Upper lobe of left lung (tissue), 6 donors: ENCODE measurements at regions not wholly inside any gene's neighbourhood (a gene's known extent, or its start where the extent isn't known, plus 50 kb on each side); places are given as distances from the start of the nearest gene placed in this dataset.

Source experiments
- ATAC-seq, 2 donors: fragments of 200-7000 bp; cut with Tn5 transposase; one replicate each; pipeline ENCODE4 v1.9.1; 2022; ENCODE audit warnings: mild to moderate bottlenecking in 2 of 2, moderate library complexity in 2 of 2; ENCODE audit not compliant: low FRiP score in 2 of 2
- DNase-seq, 2 donors: peaks; one replicate each; pipeline ENCODE4 v3.0.0-alpha.2; 2019 to 2020
- H3K27ac ChIP-seq, 4 donors: fragments of 200-600 bp; sonication (generic); one replicate each; pipeline ENCODE4 v1.5.1; 2016 to 2019
- H3K27me3 ChIP-seq, 4 donors: fragments of 200-600 bp; sonication (generic); one replicate each; pipeline ENCODE4 v1.5.1; 2017 to 2019
- H3K36me3 ChIP-seq, 4 donors: fragments of 200-600 bp; sonication (generic); one replicate each; pipeline ENCODE4 v1.5.1; 2016 to 2019
- H3K4me1 ChIP-seq, 4 donors: fragments of 200-600 bp; sonication (generic); one replicate each; pipeline ENCODE4 v1.5.1; 2018 to 2019
- H3K4me3 ChIP-seq, 4 donors: fragments of 200-600 bp; sonication (generic); one replicate each; pipeline ENCODE4 v1.5.1; 2017 to 2019; ENCODE audit warnings: mild to moderate bottlenecking in 2 of 4, moderate library complexity in 1 of 4
- H3K9me3 ChIP-seq, 4 donors: fragments of 200-600 bp; sonication (generic); one replicate each; pipeline ENCODE4 v1.5.1; 2018 to 2019
- EP300 ChIP-seq, 4 donors: sonication (generic); formaldehyde crosslinking; IDR thresholded peaks; one replicate each; pipeline ENCODE4 v1.5.1; 2017; ENCODE audit warnings: antibody characterized with exemption in 4 of 4, control low read depth in 2 of 4
- POLR2A ChIP-seq, 4 donors: fragments of 450-650 bp; IDR thresholded peaks; one replicate each; pipeline ENCODE4 v1.5.1; 2016 to 2017; ENCODE audit warnings: antibody characterized with exemption in 4 of 4, mild to moderate bottlenecking in 2 of 4
- POLR2AphosphoS5 ChIP-seq, 2 donors: sonication (generic); formaldehyde crosslinking; IDR thresholded peaks; one replicate each; pipeline ENCODE4 v1.5.1; 2017; ENCODE audit warnings: antibody characterized with exemption in 2 of 2
- WGBS, 2 donors: methylation state at CpG; one replicate each; pipeline ENCODE4 v1.1.5; 2017 to 2018; 5-methylcytosine and 5-hydroxymethylcytosine counted together
- TF ChIP-seq, protein P1 (sequence below), 6 experiments: fragments of 450-650 bp in 4 of 6; fragments of 200-600 bp in 2 of 6; sonication (generic) in 2 of 6; IDR thresholded peaks; one replicate each; pipeline ENCODE4 v1.5.1; 2016 to 2019; ENCODE audit warnings: antibody characterized with exemption in 6 of 6
- donor health status: DM: no; HTN: no; CAD: no; lungs with moderate emphysema.
- donor health status: DM: no; HTN: yes; CAD: no; lungs with severe emphysema.

DNA sequence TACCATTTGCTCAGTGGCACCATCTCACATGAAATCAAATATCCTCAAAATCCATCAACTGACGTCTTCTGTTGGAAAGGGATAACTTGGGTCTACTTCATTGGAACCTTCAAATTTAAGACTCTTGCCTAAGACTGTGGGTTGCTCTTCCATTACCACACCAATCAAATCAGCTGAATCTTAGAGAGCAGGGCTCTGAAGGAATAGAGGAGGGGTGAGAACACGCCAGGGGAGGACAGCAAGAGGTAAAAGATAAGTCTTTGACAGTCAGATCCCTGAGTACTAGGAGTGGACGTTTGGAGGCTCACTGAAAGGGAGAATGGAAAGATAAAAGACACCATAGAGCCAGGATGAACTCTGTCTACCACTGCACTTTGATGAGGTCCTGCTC, 107.5 kb downstream of the CCDC71L start:
- DNase-seq: no peak

DNA sequence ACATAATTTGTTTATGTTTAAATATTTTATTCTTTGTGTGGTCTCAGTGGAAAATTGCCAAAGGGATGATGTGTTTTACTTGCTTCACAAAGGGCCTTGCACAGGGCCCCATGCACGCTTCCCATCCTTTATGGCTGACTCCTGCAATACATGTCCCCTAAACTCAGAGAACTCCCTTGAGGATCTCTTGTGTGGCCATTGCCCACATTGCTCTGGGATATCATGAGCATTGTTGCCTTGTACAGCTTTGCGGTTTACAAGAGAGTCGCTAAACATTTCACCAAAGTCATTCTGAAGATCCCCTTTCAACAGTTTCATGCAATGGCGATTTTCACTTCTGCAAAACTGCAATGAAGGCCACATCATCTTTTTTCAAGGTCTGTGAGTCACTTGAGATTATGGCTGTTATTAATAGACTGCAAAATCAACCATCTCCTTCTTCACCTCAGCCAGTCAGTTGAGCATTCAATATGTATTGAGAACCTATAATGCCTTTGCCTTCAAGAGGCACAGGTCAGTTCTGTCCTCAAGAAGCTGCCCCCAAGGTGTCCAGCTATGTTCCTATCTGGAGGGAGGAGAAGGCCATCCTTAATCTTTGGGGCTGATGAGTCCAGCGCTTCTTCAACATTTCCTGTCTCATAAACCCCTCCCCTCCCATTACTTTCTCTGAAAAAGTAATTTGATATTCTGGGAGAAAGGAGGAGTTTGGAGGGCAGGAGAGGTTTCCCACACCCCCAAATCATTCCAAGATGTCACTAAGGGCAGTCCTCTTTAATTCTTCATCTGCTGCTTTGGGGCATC, 108.1 kb downstream of the CCDC71L start:
- H3K4me1 ChIP-seq: no peaks in the 10 kb centered on the region
- DNase-seq (peak in 1 of 2 donors; percentile 30), ATAC-seq (peak in 1 of 2 donors; percentile 73)
- H3K27me3 ChIP-seq: no peaks in the 10 kb centered on the region
- H3K36me3 ChIP-seq: no peaks in the 10 kb centered on the region
- H3K9me3 ChIP-seq: no peaks in the 10 kb centered on the region
- no peak overlapping the region for H3K4me3 ChIP-seq
- H3K27ac ChIP-seq: peak overlapping the region in 1 of 4 donors; percentile 20
- WGBS, 2 donors: 79 to 82% methylated on average over 5 of the region's 5 CpGs
- TF ChIP-seq EP300 (IDR thresholded peaks at IDR 0.05): no peak
- TF ChIP-seq, protein P1, sequence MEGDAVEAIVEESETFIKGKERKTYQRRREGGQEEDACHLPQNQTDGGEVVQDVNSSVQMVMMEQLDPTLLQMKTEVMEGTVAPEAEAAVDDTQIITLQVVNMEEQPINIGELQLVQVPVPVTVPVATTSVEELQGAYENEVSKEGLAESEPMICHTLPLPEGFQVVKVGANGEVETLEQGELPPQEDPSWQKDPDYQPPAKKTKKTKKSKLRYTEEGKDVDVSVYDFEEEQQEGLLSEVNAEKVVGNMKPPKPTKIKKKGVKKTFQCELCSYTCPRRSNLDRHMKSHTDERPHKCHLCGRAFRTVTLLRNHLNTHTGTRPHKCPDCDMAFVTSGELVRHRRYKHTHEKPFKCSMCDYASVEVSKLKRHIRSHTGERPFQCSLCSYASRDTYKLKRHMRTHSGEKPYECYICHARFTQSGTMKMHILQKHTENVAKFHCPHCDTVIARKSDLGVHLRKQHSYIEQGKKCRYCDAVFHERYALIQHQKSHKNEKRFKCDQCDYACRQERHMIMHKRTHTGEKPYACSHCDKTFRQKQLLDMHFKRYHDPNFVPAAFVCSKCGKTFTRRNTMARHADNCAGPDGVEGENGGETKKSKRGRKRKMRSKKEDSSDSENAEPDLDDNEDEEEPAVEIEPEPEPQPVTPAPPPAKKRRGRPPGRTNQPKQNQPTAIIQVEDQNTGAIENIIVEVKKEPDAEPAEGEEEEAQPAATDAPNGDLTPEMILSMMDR (IDR thresholded peaks at IDR 0.05): no peak

More for the DNA sequence above, 107.5 kb downstream of the CCDC71L start:
- Histone ChIP-seq H3K36me3 (no peaks in the 10 kb centered on the region), H3K27me3 (no peaks in the 10 kb centered on the region), H3K9me3 (no peaks in the 10 kb centered on the region), H3K4me3 (no peak overlapping the region), H3K4me1 (no peaks in the 10 kb centered on the region), H3K27ac (no peak overlapping the region)
- no peak for ATAC-seq
- 69 to 93% methylated on average over 3 of the region's 3 CpGs for WGBS, 2 donors
- TF ChIP-seq EP300 (IDR thresholded peaks at IDR 0.05) (no peak), POLR2AphosphoS5 (IDR thresholded peaks at IDR 0.05) (no peak), POLR2A (IDR thresholded peaks at IDR 0.05) (no peak)
- TF ChIP-seq, protein P1 (IDR thresholded peaks at IDR 0.05): no peak

DNA sequence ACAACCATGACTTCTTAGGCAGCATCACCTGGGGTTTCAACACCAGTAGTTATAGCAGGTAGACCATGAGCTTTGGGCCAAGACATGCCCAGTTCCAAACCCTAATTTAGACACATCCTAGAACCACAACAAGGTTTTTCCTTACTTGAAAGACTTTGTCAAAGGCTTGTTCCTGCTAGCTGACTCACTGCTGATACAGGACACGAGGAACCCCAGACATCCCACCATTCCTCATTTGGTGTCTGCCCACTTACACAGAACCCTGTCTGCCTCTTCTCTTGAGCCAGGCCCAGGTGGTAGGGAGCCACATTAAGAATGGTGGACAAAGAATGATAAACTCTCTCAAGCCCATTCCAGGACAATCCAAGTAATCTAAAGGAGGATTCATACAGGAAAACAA, 109.0 kb downstream of the CCDC71L start:
- no peaks in the 10 kb centered on the region for H3K4me1 ChIP-seq
- H3K36me3 ChIP-seq: no peaks in the 10 kb centered on the region
- 82 to 83% methylated on average over 1 of the region's 1 CpG for WGBS, 2 donors
- TF ChIP-seq, protein P1 (IDR thresholded peaks at IDR 0.05): no peak
- TF ChIP-seq EP300 (IDR thresholded peaks at IDR 0.05): no peak
- no peak for TF ChIP-seq POLR2A (IDR thresholded peaks at IDR 0.05)
- no peak for TF ChIP-seq POLR2AphosphoS5 (IDR thresholded peaks at IDR 0.05)
- ATAC-seq (no peak), DNase-seq (no peak)
- H3K27me3 ChIP-seq: no peaks in the 10 kb centered on the region
- no peak overlapping the region for H3K4me3 ChIP-seq
- no peak overlapping the region for H3K27ac ChIP-seq
- no peaks in the 10 kb centered on the region for H3K9me3 ChIP-seq

DNA sequence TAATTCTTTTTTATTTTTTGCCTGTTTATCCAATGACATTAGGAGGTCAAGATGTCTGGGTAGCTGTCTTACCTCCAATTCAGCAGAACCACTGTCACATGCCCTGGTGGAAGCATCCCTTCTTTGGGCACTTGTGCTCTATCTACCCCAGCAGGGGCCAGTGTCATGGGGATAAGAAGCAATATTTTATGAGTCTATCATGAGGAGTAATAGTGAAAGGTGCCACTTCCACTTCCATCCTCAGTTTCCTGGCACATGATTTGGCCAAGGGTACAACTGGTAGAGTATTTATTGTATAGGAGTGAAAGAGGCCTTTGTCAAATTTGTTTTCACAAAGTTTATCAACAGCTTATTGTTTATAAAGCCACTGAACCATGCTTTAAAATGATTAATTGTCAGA, 112.5 kb downstream of the CCDC71L start:
- DNase-seq (no peak), ATAC-seq (no peak)
- H3K4me3 ChIP-seq: no peak overlapping the region
- H3K27me3 ChIP-seq: no peaks in the 10 kb centered on the region
- peaks cover 0 to under 1% (median 0%) of the 10 kb centered on the region in 4 donors for H3K4me1 ChIP-seq
- TF ChIP-seq POLR2AphosphoS5 (IDR thresholded peaks at IDR 0.05) (no peak), POLR2A (IDR thresholded peaks at IDR 0.05) (no peak), EP300 (IDR thresholded peaks at IDR 0.05) (no peak)
- TF ChIP-seq, protein P1 (IDR thresholded peaks at IDR 0.05): no peak
- H3K27ac ChIP-seq: no peak overlapping the region
- H3K9me3 ChIP-seq: no peaks in the 10 kb centered on the region
- H3K36me3 ChIP-seq: no peaks in the 10 kb centered on the region

DNA sequence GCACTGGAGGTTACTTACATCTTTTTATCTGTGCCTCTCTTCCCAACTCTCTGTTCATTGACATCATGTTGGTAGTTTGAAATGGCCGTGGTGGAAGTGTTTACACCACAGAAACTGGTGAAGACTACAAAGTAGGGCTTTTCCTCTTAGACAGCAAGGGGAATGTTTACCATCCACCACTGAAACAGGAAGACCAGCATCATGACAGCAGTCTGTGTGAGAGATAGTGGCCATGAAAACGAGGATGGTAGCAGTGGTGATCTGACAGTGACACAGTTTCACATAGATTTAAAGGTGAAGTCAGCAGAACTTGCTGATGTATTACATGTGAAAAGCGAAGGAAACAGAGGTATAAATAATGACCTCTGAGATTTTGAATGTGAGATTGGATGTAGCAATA, 115.7 kb downstream of the CCDC71L start:
- Histone ChIP-seq H3K4me3 (no peak overlapping the region), H3K36me3 (no peaks in the 10 kb centered on the region), H3K9me3 (no peaks in the 10 kb centered on the region), H3K27me3 (no peaks in the 10 kb centered on the region), H3K4me1 (peaks cover 10 to 14% (median 10%) of the 10 kb centered on the region in 4 donors), H3K27ac (no peak overlapping the region)
- no peak for ATAC-seq
- no peak for DNase-seq
- TF ChIP-seq, protein P1 (IDR thresholded peaks at IDR 0.05): no peak
- TF ChIP-seq POLR2AphosphoS5 (IDR thresholded peaks at IDR 0.05) (no peak), EP300 (IDR thresholded peaks at IDR 0.05) (no peak), POLR2A (IDR thresholded peaks at IDR 0.05) (no peak)
- WGBS, 2 donors: 64 to 72% methylated on average over 3 of the region's 3 CpGs
